ENCODE measurements at regions not wholly inside any gene's neighbourhood (a gene's known extent, or its start where the extent isn't known, plus 50 kb on each side); places are given as distances from the start of the nearest gene placed in this dataset.

DNA sequence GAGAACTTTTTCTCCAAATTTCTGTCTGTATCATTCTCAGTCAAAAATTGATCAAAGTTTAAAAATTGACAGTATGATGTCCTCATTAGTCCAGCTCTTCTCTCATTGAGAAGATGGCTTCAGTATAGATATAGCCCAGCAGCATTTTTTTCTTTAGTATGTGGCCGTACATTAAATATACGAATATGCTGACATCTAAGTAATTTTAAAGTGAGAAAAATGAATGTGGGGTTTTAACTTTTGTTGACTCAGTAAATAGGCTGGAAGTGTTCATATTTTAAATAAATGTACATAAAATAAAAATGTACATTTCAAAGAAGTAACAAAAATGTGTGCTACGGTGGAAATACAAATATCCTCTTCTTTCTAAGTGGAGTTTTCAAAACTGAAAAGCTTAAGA, 123.5 kb upstream of the PKN2 start:
- H3K9ac ChIP-seq (ENCODE audit: low read length), result no peak overlapping the region
- H3F3A ChIP-seq (ENCODE audit: insufficient read depth, low read length), result no peaks in the 10 kb centered on the region
- no peak overlapping the region for H3K4me3 ChIP-seq (ENCODE audit: low read depth, low read length, poor library complexity, severe bottlenecking)
- H3K9me3 ChIP-seq (ENCODE audit: low read length), result no peaks in the 10 kb centered on the region
- no peaks in the 10 kb centered on the region for H3K36me3 ChIP-seq (ENCODE audit: insufficient read depth, low read length)
- H2AFZ ChIP-seq (ENCODE audit: low read length), result no peak overlapping the region
- H3K79me2 ChIP-seq (ENCODE audit: insufficient read depth, low read length), result no peaks in the 10 kb centered on the region
- no peaks in the 10 kb centered on the region for H4K20me1 ChIP-seq (ENCODE audit: insufficient read depth, low read length)
- no peaks in the 10 kb centered on the region for H3K4me1 ChIP-seq (ENCODE audit: insufficient read depth, low read length, severe bottlenecking)
- H3K4me2 ChIP-seq (ENCODE audit: low read length), result no peak overlapping the region
- no peaks in the 10 kb centered on the region for H3K9me2 ChIP-seq (ENCODE audit: low read depth, low read length)
- H3K27me3 ChIP-seq (ENCODE audit: insufficient read depth, low read length), result no peaks in the 10 kb centered on the region
- TF ChIP-seq, protein P1, sequence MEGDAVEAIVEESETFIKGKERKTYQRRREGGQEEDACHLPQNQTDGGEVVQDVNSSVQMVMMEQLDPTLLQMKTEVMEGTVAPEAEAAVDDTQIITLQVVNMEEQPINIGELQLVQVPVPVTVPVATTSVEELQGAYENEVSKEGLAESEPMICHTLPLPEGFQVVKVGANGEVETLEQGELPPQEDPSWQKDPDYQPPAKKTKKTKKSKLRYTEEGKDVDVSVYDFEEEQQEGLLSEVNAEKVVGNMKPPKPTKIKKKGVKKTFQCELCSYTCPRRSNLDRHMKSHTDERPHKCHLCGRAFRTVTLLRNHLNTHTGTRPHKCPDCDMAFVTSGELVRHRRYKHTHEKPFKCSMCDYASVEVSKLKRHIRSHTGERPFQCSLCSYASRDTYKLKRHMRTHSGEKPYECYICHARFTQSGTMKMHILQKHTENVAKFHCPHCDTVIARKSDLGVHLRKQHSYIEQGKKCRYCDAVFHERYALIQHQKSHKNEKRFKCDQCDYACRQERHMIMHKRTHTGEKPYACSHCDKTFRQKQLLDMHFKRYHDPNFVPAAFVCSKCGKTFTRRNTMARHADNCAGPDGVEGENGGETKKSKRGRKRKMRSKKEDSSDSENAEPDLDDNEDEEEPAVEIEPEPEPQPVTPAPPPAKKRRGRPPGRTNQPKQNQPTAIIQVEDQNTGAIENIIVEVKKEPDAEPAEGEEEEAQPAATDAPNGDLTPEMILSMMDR (IDR thresholded peaks at IDR 0.05; ENCODE audit: low read length), result no peak
- no peak for TF ChIP-seq EZH2 (IDR thresholded peaks at IDR 0.05; ENCODE audit: borderline replicate concordance, low read length)
- H3K27ac ChIP-seq (ENCODE audit: low read depth, low read length, poor library complexity, severe bottlenecking), result no peak overlapping the region

DNA sequence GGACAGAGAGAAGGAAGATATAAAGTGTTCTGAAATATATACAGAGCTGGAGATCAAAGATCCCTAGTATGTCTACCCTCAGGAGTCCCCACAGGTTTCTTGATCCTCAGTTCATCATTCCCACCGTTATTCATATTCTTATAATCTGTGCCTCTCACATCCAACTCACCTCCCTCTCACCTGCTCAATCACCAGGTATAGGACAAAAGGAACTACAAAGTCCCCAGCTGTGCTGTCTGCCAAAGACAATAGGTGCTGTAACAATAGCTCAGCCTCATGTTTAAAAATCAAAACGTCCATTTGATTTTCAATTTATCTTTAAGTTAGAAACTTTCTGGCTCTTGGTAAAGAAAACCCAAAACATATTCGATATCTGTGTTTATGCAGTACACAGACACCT, 121.1 kb upstream of the PKN2 start:
- no peaks in the 10 kb centered on the region for H4K20me1 ChIP-seq (ENCODE audit: insufficient read depth, low read length)
- H3K4me1 ChIP-seq (ENCODE audit: insufficient read depth, low read length, severe bottlenecking), result no peaks in the 10 kb centered on the region
- H3K27me3 ChIP-seq (ENCODE audit: insufficient read depth, low read length), result no peaks in the 10 kb centered on the region
- H3K36me3 ChIP-seq (ENCODE audit: insufficient read depth, low read length), result no peaks in the 10 kb centered on the region
- H3K9ac ChIP-seq (ENCODE audit: low read length), result no peak overlapping the region
- H3F3A ChIP-seq (ENCODE audit: insufficient read depth, low read length), result no peaks in the 10 kb centered on the region
- H3K4me3 ChIP-seq (ENCODE audit: low read depth, low read length, poor library complexity, severe bottlenecking), result no peak overlapping the region
- H3K9me2 ChIP-seq (ENCODE audit: low read depth, low read length), result no peaks in the 10 kb centered on the region
- TF ChIP-seq, protein P1 (IDR thresholded peaks at IDR 0.05; ENCODE audit: low read length), result no peak
- no peak for TF ChIP-seq EZH2 (IDR thresholded peaks at IDR 0.05; ENCODE audit: borderline replicate concordance, low read length)
- H3K27ac ChIP-seq (ENCODE audit: low read depth, low read length, poor library complexity, severe bottlenecking), result no peak overlapping the region
- H3K79me2 ChIP-seq (ENCODE audit: insufficient read depth, low read length), result no peaks in the 10 kb centered on the region
- no peak overlapping the region for H2AFZ ChIP-seq (ENCODE audit: low read length)
- no peaks in the 10 kb centered on the region for H3K9me3 ChIP-seq (ENCODE audit: low read length)
- H3K4me2 ChIP-seq (ENCODE audit: low read length), result no peak overlapping the region

DNA sequence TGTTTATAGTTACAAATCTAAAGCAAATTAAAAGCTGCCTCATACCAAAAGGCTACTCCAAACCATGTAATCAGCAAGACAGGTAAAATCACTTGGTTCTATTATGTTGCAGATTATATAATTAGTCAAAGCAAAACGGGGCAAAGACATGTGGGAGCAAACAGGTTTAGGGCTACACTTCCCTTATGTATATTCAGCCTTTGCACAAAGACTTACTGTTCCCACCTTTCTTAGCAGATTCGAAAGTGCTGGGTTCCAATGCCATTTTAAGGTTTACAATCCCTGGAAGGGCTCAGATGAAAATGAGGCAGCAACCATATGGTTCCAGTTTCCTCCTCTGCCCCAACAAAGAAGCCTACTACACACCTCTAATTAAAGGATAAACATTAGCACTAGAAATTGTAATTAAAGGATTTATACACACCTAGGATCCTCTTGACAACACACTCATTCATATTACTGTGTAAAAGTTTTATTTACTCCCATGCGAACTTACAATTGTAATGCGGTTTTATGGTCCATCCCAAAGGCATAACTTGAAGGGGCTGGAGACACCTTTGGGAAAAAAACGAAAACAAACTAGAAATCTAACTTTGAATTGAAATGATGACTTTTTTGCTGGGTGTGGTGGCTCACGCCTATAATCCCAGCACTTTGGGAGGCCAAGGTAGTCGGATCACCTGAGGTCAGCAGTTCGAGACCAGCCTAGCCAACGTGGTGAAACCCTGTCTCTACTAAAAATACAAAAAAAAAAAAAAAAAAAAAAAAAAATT, 117.3 kb upstream of the PKN2 start:
- H3K9me3 ChIP-seq (ENCODE audit: low read length), result no peaks in the 10 kb centered on the region
- H3F3A ChIP-seq (ENCODE audit: insufficient read depth, low read length), result no peaks in the 10 kb centered on the region
- no peaks in the 10 kb centered on the region for H3K4me1 ChIP-seq (ENCODE audit: insufficient read depth, low read length, severe bottlenecking)
- no peaks in the 10 kb centered on the region for H3K9me2 ChIP-seq (ENCODE audit: low read depth, low read length)
- H3K4me3 ChIP-seq (ENCODE audit: low read depth, low read length, poor library complexity, severe bottlenecking), result no peak overlapping the region
- H3K27me3 ChIP-seq (ENCODE audit: insufficient read depth, low read length), result no peaks in the 10 kb centered on the region
- no peaks in the 10 kb centered on the region for H3K36me3 ChIP-seq (ENCODE audit: insufficient read depth, low read length)
- H2AFZ ChIP-seq (ENCODE audit: low read length), result no peak overlapping the region
- no peak overlapping the region for H3K9ac ChIP-seq (ENCODE audit: low read length)
- TF ChIP-seq, protein P1 (IDR thresholded peaks at IDR 0.05; ENCODE audit: low read length), result no peak
- no peak for TF ChIP-seq EZH2 (IDR thresholded peaks at IDR 0.05; ENCODE audit: borderline replicate concordance, low read length)
- H3K4me2 ChIP-seq (ENCODE audit: low read length), result no peak overlapping the region
- H3K27ac ChIP-seq (ENCODE audit: low read depth, low read length, poor library complexity, severe bottlenecking), result no peak overlapping the region
- no peaks in the 10 kb centered on the region for H3K79me2 ChIP-seq (ENCODE audit: insufficient read depth, low read length)
- no peaks in the 10 kb centered on the region for H4K20me1 ChIP-seq (ENCODE audit: insufficient read depth, low read length)

All from OCI-LY1 (cell line).